ENCODE measurements at regions not wholly inside any gene's neighbourhood (a gene's known extent, or its start where the extent isn't known, plus 50 kb on each side); places are given as distances from the start of the nearest gene placed in this dataset.

DNA sequence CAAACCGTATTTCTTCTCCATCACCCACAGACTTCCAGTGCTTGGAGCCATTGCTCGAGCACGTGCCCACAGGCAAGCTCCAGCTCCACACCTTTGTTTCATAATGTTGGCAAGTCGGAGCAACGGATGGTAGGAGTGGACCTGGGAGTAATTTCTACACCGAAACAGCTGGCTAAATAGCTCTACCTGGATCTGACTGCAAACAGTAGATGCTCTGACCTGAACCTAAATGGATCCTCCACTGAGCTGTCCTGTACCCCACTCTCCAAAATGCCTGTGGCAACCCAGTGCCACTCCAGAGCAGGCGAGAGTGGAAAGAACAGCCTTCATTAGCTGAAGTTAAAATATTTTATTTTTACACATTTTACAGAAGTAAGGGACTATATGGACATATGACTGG is 108.7 kb downstream of the BMP4 start:
- TF ChIP-seq CTCF (IDR thresholded peaks at IDR 0.05): no peak

GRCh38 chr14:53847057-53847456 is 109.6 kb downstream of the BMP4 start:
- TF ChIP-seq CTCF (IDR thresholded peaks at IDR 0.05): no peak

DNA sequence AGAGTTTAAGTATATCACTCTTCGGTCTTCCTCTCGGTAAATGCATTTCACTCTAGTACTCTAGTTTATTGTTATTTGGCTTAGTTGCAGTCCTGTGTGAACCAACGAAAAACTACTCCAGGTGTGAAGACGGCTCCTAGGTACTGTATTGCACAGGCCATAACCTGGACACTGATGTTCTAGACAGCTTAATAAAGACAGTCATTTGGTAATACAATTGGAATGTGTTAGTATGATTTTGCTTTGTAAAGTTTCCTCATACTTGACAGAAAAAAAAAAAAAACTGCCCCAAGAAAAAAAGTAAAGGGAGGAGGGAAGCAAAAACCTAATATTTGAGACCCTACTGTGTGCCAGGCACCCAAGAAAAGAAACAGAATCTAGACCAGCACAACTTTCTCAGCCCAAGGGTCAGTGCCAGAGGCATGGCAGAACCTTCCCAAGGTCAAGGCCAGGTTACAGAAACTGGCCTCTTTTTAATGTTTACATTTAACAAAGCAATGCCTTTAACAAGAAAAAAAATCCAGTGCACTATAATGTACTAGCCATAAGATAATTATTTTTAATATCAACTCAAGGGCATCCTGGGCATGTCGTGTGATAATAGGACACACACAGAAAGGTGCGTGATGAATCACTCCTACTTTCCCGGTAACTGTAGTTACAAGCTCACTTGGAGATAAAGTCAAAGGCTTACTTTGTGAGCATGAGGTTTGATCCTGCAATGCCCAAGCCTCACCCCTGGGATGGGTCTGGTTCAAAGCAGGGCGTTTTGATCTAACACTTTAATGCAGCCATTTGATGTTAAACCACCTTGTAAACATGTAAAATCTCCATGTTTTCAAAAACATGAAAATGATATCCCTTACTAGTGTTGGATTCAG is 110.6 kb downstream of the BMP4 start:
- TF ChIP-seq CTCF (IDR thresholded peaks at IDR 0.05): no peak

DNA sequence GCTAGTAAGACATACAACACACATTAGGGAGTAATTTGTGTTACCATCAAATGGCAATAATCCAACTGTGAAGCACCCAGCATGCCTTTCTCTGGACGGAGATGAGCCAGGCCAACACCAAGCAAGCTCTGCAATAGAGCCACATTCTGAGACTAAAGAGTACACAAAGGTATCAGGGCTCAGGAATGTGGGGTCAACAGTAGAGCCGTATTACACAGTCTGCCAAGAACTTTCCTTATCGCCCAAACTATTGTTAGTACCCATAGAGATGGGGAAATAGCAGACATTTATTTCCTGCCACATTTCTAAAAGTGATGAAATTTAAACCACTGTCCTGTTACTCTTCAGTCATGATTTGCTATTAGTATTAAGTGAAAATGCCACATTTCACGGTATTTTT is 113.7 kb downstream of the BMP4 start:
- TF ChIP-seq CTCF (IDR thresholded peaks at IDR 0.05): no peak

DNA sequence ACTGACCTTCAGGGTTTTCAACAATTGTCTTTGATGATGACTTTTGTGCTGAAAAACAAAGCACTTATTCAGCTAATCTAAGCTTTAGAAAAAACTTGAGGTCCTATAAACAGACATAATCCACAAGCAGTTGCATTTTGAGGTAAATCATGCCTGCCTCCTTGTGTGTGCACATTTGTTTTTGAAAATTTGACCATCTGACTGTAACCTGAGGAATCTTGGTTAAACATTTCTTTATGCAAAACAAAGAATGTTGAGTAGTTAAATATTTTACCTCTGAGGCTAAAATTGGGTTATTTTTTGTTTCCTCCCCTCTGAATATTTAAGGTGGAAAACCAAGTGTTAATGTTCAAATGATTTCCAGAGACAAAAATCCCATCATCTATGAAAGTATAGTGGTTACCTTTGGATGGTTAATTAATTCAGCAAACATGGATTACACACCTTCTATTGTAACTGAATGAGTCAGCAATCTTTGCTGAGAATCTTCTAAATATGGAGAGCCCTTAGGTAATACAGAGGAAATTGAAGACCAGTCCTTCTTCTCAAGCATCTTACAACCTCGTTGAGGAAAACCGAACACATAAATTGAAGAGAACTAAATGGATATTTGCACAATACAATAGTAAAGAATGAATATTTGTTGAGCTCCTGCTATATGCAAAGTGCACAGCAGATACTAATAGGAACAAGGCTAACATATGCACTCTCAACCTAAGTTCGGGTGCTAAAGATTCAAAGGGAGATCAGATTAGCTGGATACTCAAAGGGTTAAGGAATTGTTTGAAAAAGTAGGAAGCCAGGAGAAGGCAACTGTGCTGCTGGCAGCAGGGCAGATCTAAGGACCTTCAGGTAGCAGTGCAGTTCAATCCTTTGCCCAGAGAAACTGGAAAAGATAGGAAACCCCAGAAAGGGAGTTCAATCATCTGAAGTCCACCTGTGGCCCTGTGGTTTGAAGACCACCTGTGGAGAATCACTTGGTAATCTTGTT is 115.2 kb downstream of the BMP4 start:
- TF ChIP-seq CTCF (IDR thresholded peaks at IDR 0.05): no peak

DNA sequence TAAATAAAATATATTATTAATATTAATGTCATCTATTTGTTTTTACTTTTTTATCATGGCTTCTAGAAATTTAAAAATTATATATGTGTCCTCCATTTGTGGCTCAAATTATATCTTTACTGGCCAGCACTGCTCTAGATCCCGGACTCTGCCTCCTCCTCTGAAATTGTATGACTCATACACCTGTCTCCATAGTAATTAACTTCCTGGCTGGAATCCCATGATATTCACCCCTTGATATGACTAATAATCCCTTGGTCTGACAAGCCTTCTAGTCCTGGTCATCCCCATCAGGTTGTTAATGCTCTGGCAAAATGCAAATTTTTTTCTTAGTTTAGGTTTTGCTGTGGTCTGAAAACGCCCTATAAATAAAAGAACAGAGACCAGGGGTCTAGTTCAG is 116.2 kb downstream of the BMP4 start:
- no peak for TF ChIP-seq CTCF (IDR thresholded peaks at IDR 0.05)

- no peak for TF ChIP-seq CTCF (IDR thresholded peaks at IDR 0.05)
These were observed 118.3 kb downstream of the BMP4 start for GRCh38 chr14:53838374-53838773.

All from LNCAP (cell line).